Left ventricle myocardium superior (tissue), 1 donor: ENCODE measurements at regions not wholly inside any gene's neighbourhood (a gene's known extent, or its start where the extent isn't known, plus 50 kb on each side); places are given as distances from the start of the nearest gene placed in this dataset.
A peak's percentile ranks its signal among the peaks of the same experiment; 100 is the strongest.

ENCODE experiments used
- ATAC-seq: fragments of 200-7000 bp; cut with Tn5 transposase; one replicate; pipeline ENCODE4 v1.9.1; 2020; ENCODE audit warnings: mild to moderate bottlenecking, moderate library complexity
- DNase-seq: peaks from one replicate; pipeline ENCODE4 v3.0.0-alpha.2; 2020
- intact Hi-C: fragments of 100-400 bp; cut with micrococcal nuclease; formaldehyde crosslinking; loops from one replicate; pipeline ENCODE4 v1.11.0; 2022
- donor health status: DM: no; HTN: yes; CAD: no; lungs with severe emphysema.

- no peak for ATAC-seq
- intact Hi-C loops, result no loop called here
Observed at GRCh38 chr18:25434745-25435144, 82.8 kb upstream of the ZNF521 start.

GRCh38 chr18:25433590-25433989, 81.6 kb upstream of the ZNF521 start:
- ATAC-seq, result no peak
- intact Hi-C loops, result no loop called here
- no peak for DNase-seq

More at GRCh38 chr18:25434745-25435144, 82.8 kb upstream of the ZNF521 start:
- no peak for DNase-seq

GRCh38 chr18:25425024-25425423, 73.1 kb upstream of the ZNF521 start:
- ATAC-seq (peak; percentile 24), DNase-seq (no peak)
- intact Hi-C loops, result no loop called here

DNA sequence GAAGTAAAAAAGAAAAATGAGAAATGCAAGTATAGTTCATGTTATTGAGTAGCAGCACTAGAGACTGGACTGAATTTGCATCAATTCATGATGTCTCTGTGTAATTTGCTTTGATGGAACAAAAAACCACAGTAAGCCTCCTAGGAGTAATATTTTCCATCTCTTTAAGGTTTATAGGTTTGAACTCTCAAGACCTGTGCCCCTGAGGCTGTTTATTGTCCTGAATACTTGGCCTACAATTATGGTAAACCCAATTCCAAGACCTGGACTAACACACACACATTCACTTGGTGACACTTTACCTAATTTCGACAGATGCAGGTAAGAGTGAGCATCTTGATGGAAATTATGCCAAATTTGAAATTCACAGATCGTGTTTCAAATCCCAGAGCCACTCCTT, 71.8 kb upstream of the ZNF521 start:
- intact Hi-C loops, result no loop called here
- no peak for DNase-seq

GRCh38 chr18:25423267-25423666, 71.3 kb upstream of the ZNF521 start:
- DNase-seq (no peak), ATAC-seq (no peak)
- intact Hi-C loops, result no loop called here

More for the DNA sequence above, 71.8 kb upstream of the ZNF521 start:
- no peak for ATAC-seq

DNA sequence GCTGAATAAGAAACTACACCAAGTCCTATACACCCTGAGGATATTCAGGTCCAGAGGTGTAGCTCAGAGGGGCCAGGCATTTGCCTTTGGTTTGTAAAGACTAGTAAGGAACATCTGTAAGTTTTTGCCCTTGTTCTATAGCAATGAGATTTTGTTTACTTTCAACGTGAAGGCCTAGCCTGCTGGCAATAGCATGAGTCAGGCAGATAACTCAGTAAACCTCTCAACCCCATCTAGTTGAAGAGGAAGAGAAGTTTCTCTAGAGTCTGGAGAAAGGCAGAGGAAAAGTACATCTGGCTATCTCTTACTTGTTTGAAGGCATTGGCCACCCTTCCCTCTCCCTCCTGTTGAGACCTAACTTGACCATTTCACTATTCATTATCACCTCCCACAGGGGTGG, 70.3 kb upstream of the ZNF521 start:
- ATAC-seq, result no peak
- no peak for DNase-seq
- intact Hi-C loops, result no loop called here

GRCh38 chr18:25420077-25420825, 68.3 kb upstream of the ZNF521 start:
- intact Hi-C loops, result no loop called here
- DNase-seq, result no peak
- no peak for ATAC-seq

GRCh38 chr18:25416374-25416773, 64.4 kb upstream of the ZNF521 start:
- intact Hi-C loops, result no loop called here
- DNase-seq (no peak), ATAC-seq (no peak)

- ATAC-seq (no peak), DNase-seq (no peak)
- intact Hi-C loops, result no loop called here
Observed at GRCh38 chr18:25409971-25410370, 58.0 kb upstream of the ZNF521 start.

GRCh38 chr18:25408293-25408692, 56.3 kb upstream of the ZNF521 start:
- intact Hi-C loops, result no loop called here
- no peak for DNase-seq
- no peak for ATAC-seq
